ENCODE measurements at regions not wholly inside any gene's neighbourhood (a gene's known extent, or its start where the extent isn't known, plus 50 kb on each side); places are given as distances from the start of the nearest gene placed in this dataset.

- no peak for TF ChIP-seq CTCF (IDR thresholded peaks at IDR 0.05)
- no peak for TF ChIP-seq SIN3A (IDR thresholded peaks at IDR 0.05; ENCODE audit: borderline replicate concordance, insufficient read depth, low read depth, low read length)
- TF ChIP-seq POLR2AphosphoS5 (IDR thresholded peaks at IDR 0.05; ENCODE audit: low read depth, low read length): no peak
- no peak for TF ChIP-seq TCF7L2 (IDR thresholded peaks at IDR 0.05; ENCODE audit: low read depth, low read length)
Observed at GRCh38 chr21:38077569-38077968, 161.3 kb upstream of the KCNJ6 start.
